HCT116 (cell line): ENCODE measurements at regions not wholly inside any gene's neighbourhood (a gene's known extent, or its start where the extent isn't known, plus 50 kb on each side); places are given as distances from the start of the nearest gene placed in this dataset.

Experiments
- ATAC-seq: fragments of 200-7000 bp; cut with Tn5 transposase; 2 replicates; pipeline ENCODE4 v1.9.1; 2020; ENCODE audit warnings: mild to moderate bottlenecking, moderate library complexity
- BruUV-seq: library from RNA; stranded (reverse); fragments of 400-500 nt; replicated peaks from 2 replicates; lab custom pipeline; 2021; lab: Mats Ljungman, UMichigan
- CTCF ChIA-PET: fragments of 300-600 bp; sonication (Branson Sonifier 250); formaldehyde crosslinking; loops from one replicate; lab custom pipeline; 2021; ENCODE audit warnings: antibody characterized with exemption; lab: Charles Lee
- POLR2A ChIA-PET: fragments of 300-600, 350-600 bp; sonication (Branson Sonifier 250); formaldehyde crosslinking; loops from one replicate; lab custom pipeline; 2021; ENCODE audit warnings: antibody characterized with exemption; lab: Charles Lee
- RAD21 ChIA-PET, 2 experiments: fragments of 300-600 bp; sonication (Branson Sonifier 250); formaldehyde crosslinking; loops; one replicate each; lab custom pipeline; 2023; ENCODE audit warnings: low total read pairs in 2 of 2; ENCODE audit not compliant: uncharacterized antibody in 2 of 2, unreplicated experiment in 2 of 2, low non-redundant PET in 1 of 2; lab: Charles Lee
- DNase-seq: peaks from one replicate; pipeline ENCODE4 v3.0.0-alpha.2; 2010; ENCODE audit warnings: low read depth, low spot score
- H2AFZ ChIP-seq: fragments of 200-600 bp; shearing (Covaris generic), sonication (generic); 2 replicates; pipeline ENCODE4 v1.6.1; 2017; ENCODE audit warnings: low read depth, mixed run types, mixed read lengths, antibody characterized with exemption, low read length; ENCODE audit not compliant: poor library complexity, severe bottlenecking
- H3K27ac ChIP-seq: 2 replicates; pipeline ENCODE4 v1.5.1; 2012; ENCODE audit warnings: low read depth, low read length
- H3K27me3 ChIP-seq: fragments of 200-600 bp; sonication (generic); 2 replicates; pipeline ENCODE4 v1.6.1; 2016; ENCODE audit warnings: mixed run types, low read length, mixed read lengths; ENCODE audit not compliant: insufficient read depth
- H3K36me3 ChIP-seq, 2 experiments: fragments of 200-500 bp in 1 of 2; fragments of 200-600 bp in 1 of 2; sonication (Bioruptor generic) in 1 of 2; sonication (generic) in 1 of 2; 2 replicates each; pipeline versions ENCODE4 v1.5.1 to v1.6.1; 2014 to 2016; ENCODE audit warnings: low read length in 2 of 2, inconsistent platforms in 1 of 2, mixed read lengths in 1 of 2, mixed run types in 1 of 2; ENCODE audit not compliant: insufficient read depth in 2 of 2, control insufficient read depth in 1 of 2
- H3K4me1 ChIP-seq, 2 experiments: fragments of 200-600 bp in 1 of 2; sonication (generic) in 1 of 2; 2 replicates each; pipeline versions ENCODE4 v1.5.1 to v1.6.1; 2012 to 2017; ENCODE audit warnings: low read length in 2 of 2, inconsistent platforms in 1 of 2, mild to moderate bottlenecking in 1 of 2, mixed read lengths in 1 of 2, mixed run types in 1 of 2, moderate library complexity in 1 of 2; ENCODE audit not compliant: insufficient read depth in 2 of 2, control insufficient read depth in 1 of 2
- H3K4me2 ChIP-seq: fragments of 200-600 bp; sonication (generic); 2 replicates; pipeline ENCODE4 v1.6.1; 2017; ENCODE audit warnings: mixed run types, low read length, mixed read lengths
- H3K4me3 ChIP-seq, 2 experiments: fragments of 200-600 bp in 1 of 2; sonication (generic) in 1 of 2; replicated peaks in 1 of 2; 2 replicates each; pipeline ENCODE4 v1.5.1; 2011 to 2016; ENCODE audit warnings: low read length in 2 of 2, control low read depth in 1 of 2, low read depth in 1 of 2, mild to moderate bottlenecking in 1 of 2, mixed read lengths in 1 of 2, mixed run types in 1 of 2
- H3K79me2 ChIP-seq: fragments of 200-600 bp; sonication (generic); 2 replicates; pipeline ENCODE4 v1.6.1; 2017; ENCODE audit warnings: mild to moderate bottlenecking, mixed run types, low read length, moderate library complexity, mixed read lengths; ENCODE audit not compliant: insufficient read depth
- H3K9ac ChIP-seq: fragments of 200-600 bp; sonication (generic); 2 replicates; pipeline ENCODE4 v1.6.1; 2016; ENCODE audit warnings: low read length, mixed read lengths
- H3K9me2 ChIP-seq: fragments of 200-600 bp; sonication (generic), shearing (Covaris generic); 2 replicates; pipeline ENCODE4 v1.6.1; 2017; ENCODE audit warnings: mixed run types, mild to moderate bottlenecking, moderate library complexity; ENCODE audit not compliant: insufficient read depth
- H3K9me3 ChIP-seq, 2 experiments: fragments of 200-500 bp in 1 of 2; fragments of 200-600 bp in 1 of 2; sonication (Bioruptor generic) in 1 of 2; sonication (generic) in 1 of 2; 2 replicates each; pipeline ENCODE4 v1.6.1; 2014 to 2017; ENCODE audit warnings: low read length in 2 of 2, mixed read lengths in 2 of 2, inconsistent platforms in 1 of 2, low read depth in 1 of 2, mild to moderate bottlenecking in 1 of 2, mixed run types in 1 of 2, moderate library complexity in 1 of 2; ENCODE audit not compliant: control insufficient read depth in 1 of 2, insufficient read depth in 1 of 2
- H4K20me1 ChIP-seq: fragments of 200-600 bp; sonication (generic), shearing (Covaris generic); 2 replicates; pipeline ENCODE4 v1.6.1; 2017; ENCODE audit warnings: mixed run types, mild to moderate bottlenecking, moderate library complexity; ENCODE audit not compliant: insufficient read depth
- CEBPB ChIP-seq: IDR thresholded peaks from 2 replicates; pipeline ENCODE4 v1.6.1; 2012; ENCODE audit warnings: low read depth
- JUND ChIP-seq: IDR thresholded peaks from 2 replicates; pipeline ENCODE4 v1.6.1; 2012
- POLR2A ChIP-seq: IDR thresholded peaks from 2 replicates; pipeline ENCODE4 v1.7.0; 2011; ENCODE audit warnings: borderline replicate concordance; ENCODE audit not compliant: insufficient read depth, insufficient read length; ENCODE audit errors: extremely low read depth
- POLR2AphosphoS5 ChIP-seq: IDR thresholded peaks from 2 replicates; pipeline ENCODE4 v1.6.1; 2011; ENCODE audit warnings: mild to moderate bottlenecking, low read depth, low read length, moderate library complexity
- ZFX ChIP-seq: fragments of 450-650 bp; IDR thresholded peaks from 2 replicates; pipeline ENCODE4 v1.6.1; 2017
- intact Hi-C: fragments of 100-400 bp; cut with micrococcal nuclease; formaldehyde crosslinking; loops from 2 replicates; pipeline ENCODE4 v1.10.0; 2022
- TF ChIP-seq, protein P1 (sequence below): IDR thresholded peaks from 2 replicates; pipeline ENCODE4 v1.6.1; 2012; ENCODE audit warnings: low read depth
- TF ChIP-seq, protein P2 (sequence below): IDR thresholded peaks from 2 replicates; pipeline ENCODE4 v1.6.1; 2011; ENCODE audit warnings: mild to moderate bottlenecking, low read length, moderate library complexity; ENCODE audit not compliant: insufficient replicate concordance; ENCODE audit errors: extremely low read depth

DNA sequence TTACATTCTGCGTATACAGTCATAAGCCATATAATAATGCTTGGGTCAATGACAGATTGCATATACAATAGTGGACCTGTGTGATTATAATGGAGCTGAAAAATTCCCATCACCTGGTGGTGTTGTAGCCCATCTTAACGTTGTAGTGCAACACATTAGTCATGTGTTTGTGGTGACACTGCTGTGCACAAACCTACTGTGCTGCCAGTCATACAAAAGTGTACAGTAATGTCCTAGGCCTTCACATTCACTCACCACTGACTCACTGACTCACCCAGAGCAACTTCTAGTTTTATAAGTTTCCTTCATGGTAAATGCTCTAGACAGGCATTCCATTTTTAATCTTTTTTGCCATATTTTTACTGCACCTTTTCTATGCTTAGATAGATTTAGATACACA lies 194.8 kb upstream of the SEL1L start:
- Histone ChIP-seq H2AFZ (no peak overlapping the region), H3K27me3 (no peaks in the 10 kb centered on the region), H3K27ac (no peak overlapping the region), H3K4me1 (no peaks in the 10 kb centered on the region), H4K20me1 (no peaks in the 10 kb centered on the region), H3K79me2 (no peaks in the 10 kb centered on the region), H3K4me3 (no peak overlapping the region), H3K9me3 (peaks cover 0 to 6% of the 10 kb centered on the region in 2 experiments; a peak in 1 of 4 replicates), H3K4me2 (no peak overlapping the region), H3K36me3 (no peaks in the 10 kb centered on the region), H3K9ac (no peak overlapping the region), H3K9me2 (no peaks in the 10 kb centered on the region)
- BruUV-seq, result no TSS peak
- ATAC-seq (no peak), DNase-seq (no peak)
- ChIA-PET RAD21 (no interaction called here), POLR2A (no interaction called here), CTCF (no interaction called here)
- TF ChIP-seq ZFX (no peak), POLR2A (no peak)
- TF ChIP-seq, protein P1, sequence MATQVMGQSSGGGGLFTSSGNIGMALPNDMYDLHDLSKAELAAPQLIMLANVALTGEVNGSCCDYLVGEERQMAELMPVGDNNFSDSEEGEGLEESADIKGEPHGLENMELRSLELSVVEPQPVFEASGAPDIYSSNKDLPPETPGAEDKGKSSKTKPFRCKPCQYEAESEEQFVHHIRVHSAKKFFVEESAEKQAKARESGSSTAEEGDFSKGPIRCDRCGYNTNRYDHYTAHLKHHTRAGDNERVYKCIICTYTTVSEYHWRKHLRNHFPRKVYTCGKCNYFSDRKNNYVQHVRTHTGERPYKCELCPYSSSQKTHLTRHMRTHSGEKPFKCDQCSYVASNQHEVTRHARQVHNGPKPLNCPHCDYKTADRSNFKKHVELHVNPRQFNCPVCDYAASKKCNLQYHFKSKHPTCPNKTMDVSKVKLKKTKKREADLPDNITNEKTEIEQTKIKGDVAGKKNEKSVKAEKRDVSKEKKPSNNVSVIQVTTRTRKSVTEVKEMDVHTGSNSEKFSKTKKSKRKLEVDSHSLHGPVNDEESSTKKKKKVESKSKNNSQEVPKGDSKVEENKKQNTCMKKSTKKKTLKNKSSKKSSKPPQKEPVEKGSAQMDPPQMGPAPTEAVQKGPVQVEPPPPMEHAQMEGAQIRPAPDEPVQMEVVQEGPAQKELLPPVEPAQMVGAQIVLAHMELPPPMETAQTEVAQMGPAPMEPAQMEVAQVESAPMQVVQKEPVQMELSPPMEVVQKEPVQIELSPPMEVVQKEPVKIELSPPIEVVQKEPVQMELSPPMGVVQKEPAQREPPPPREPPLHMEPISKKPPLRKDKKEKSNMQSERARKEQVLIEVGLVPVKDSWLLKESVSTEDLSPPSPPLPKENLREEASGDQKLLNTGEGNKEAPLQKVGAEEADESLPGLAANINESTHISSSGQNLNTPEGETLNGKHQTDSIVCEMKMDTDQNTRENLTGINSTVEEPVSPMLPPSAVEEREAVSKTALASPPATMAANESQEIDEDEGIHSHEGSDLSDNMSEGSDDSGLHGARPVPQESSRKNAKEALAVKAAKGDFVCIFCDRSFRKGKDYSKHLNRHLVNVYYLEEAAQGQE, result no peak
- intact Hi-C loops, result no loop called here

DNA sequence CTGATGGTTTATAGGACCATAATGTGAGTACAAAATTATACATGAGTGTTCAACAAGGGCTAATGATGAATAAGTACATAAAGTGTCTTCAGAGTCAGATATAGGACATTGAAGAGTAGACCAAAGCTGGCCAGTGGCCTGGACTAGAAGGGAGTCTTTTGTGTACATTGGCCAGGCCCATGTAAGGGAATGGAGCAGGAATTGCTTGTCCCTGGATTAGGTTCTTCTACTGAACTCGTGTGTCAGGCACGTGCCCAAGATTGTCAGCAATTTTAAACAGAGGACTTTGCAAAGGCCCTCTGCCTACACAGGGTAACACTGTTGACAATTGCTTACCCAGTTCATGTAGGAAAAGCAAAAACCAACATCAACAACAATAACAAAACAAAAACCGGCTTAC lies 196.0 kb upstream of the SEL1L start:
- ATAC-seq (no peak), DNase-seq (no peak)
- TF ChIP-seq CEBPB, result no peak
- TF ChIP-seq POLR2A, result no peak
- no peak for TF ChIP-seq JUND
- TF ChIP-seq, protein P1, result no peak
- TF ChIP-seq ZFX, result no peak
- no peak for TF ChIP-seq POLR2AphosphoS5
- TF ChIP-seq, protein P2, sequence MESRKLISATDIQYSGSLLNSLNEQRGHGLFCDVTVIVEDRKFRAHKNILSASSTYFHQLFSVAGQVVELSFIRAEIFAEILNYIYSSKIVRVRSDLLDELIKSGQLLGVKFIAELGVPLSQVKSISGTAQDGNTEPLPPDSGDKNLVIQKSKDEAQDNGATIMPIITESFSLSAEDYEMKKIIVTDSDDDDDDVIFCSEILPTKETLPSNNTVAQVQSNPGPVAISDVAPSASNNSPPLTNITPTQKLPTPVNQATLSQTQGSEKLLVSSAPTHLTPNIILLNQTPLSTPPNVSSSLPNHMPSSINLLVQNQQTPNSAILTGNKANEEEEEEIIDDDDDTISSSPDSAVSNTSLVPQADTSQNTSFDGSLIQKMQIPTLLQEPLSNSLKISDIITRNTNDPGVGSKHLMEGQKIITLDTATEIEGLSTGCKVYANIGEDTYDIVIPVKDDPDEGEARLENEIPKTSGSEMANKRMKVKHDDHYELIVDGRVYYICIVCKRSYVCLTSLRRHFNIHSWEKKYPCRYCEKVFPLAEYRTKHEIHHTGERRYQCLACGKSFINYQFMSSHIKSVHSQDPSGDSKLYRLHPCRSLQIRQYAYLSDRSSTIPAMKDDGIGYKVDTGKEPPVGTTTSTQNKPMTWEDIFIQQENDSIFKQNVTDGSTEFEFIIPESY, result no peak
- BruUV-seq, result no TSS peak
- Histone ChIP-seq H4K20me1 (no peaks in the 10 kb centered on the region), H3K9me3 (peaks cover 0 to 3% of the 10 kb centered on the region in 2 experiments; a peak in 1 of 4 replicates), H3K27me3 (no peaks in the 10 kb centered on the region), H3K4me3 (no peak overlapping the region), H3K9ac (no peak overlapping the region), H3K4me1 (no peaks in the 10 kb centered on the region), H3K27ac (no peak overlapping the region), H3K9me2 (no peaks in the 10 kb centered on the region), H3K79me2 (no peaks in the 10 kb centered on the region), H2AFZ (no peak overlapping the region), H3K4me2 (no peak overlapping the region), H3K36me3 (no peaks in the 10 kb centered on the region)
- ChIA-PET CTCF (no interaction called here), POLR2A (no interaction called here), RAD21 (no interaction called here)
- intact Hi-C loops, result no loop called here
